Right lobe of liver (tissue), 4 donors: ENCODE measurements at regions not wholly inside any gene's neighbourhood (a gene's known extent, or its start where the extent isn't known, plus 50 kb on each side); places are given as distances from the start of the nearest gene placed in this dataset.

ENCODE experiments used
- CTCF ChIP-seq, 4 donors: fragments of 200-600 bp in 3 of 4; fragments of 450-650 bp in 1 of 4; IDR thresholded peaks; one replicate each; pipeline versions ENCODE4 v1.5.1 to v1.8.0; 2016 to 2022; ENCODE audit warnings: antibody characterized with exemption in 4 of 4, mild to moderate bottlenecking in 2 of 4
- POLR2A ChIP-seq: fragments of 450-650 bp; IDR thresholded peaks from one replicate; pipeline ENCODE4 v1.6.1; 2017; ENCODE audit warnings: antibody characterized with exemption, mild to moderate bottlenecking
- donor health status: DM: no; HTN: no; CAD: no.
- donor health status: DM: no; HTN: no; CAD: no.
- donor health status: DM: no; HTN: yes; CAD: no.

DNA sequence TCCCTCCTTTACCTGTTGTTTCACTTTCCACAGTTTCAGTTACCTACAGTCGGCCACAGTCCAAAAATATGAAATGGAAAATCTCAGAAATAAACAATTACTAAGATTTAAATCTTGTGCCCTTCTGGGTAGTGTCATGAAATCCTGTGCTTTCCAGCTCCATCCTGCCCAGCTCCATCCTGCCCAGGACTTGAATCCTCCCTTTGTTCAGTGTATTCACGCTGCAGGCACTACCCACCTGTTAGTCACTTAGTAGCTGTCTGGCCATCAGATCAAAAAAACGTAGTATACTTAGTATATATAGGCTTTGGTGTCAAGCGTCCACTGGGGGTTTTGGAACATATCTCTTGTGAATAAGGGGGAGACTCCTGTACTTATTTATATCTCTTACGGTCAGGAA is 329.0 kb upstream of the SEMA6D start:
- TF ChIP-seq POLR2A = no peak
- TF ChIP-seq CTCF (IDR thresholded peaks at IDR 0.05) = no peak
